B cell (primary cell): ENCODE measurements at regions not wholly inside any gene's neighbourhood (a gene's known extent, or its start where the extent isn't known, plus 50 kb on each side); places are given as distances from the start of the nearest gene placed in this dataset.

Experiments used
- ATAC-seq: fragments of 200-7000 bp; cut with Tn5 transposase; one replicate; pipeline ENCODE4 v1.10.0; 2021; ENCODE audit warnings: low read depth, mild to moderate bottlenecking, moderate number of reproducible peaks, moderate library complexity
- CTCF ChIA-PET: fragments of 350-600 bp; sonication (Branson Sonifier 250); formaldehyde crosslinking; loops from one replicate; lab custom pipeline; 2021; ENCODE audit warnings: antibody characterized with exemption, inconsistent platforms; lab: Charles Lee
- POLR2A ChIA-PET: fragments of 350-600 bp; sonication (Branson Sonifier 250); formaldehyde crosslinking; loops from one replicate; lab custom pipeline; 2021; ENCODE audit warnings: antibody characterized with exemption; lab: Charles Lee
- DNase-seq: peaks from one replicate; pipeline ENCODE4 v3.0.0; 2013
- H2AFZ ChIP-seq: 2 replicates; pipeline ENCODE4 v1.6.1; 2012; ENCODE audit warnings: mild to moderate bottlenecking, low read depth, low read length; ENCODE audit not compliant: insufficient read depth, poor library complexity, severe bottlenecking
- H3K27ac ChIP-seq, 2 donors: 1 replicate in 1 of 2; 2 replicates in 1 of 2; pipeline ENCODE4 v1.5.1; 2012 to 2013; ENCODE audit warnings: low read length in 2 of 2, mild to moderate bottlenecking in 2 of 2, moderate library complexity in 1 of 2
- H3K27me3 ChIP-seq, 4 experiments: fragments of 200-600 bp in 1 of 4; sonication (generic) in 1 of 4; replicated peaks in 1 of 4; 1 replicate in 2 of 4; 2 replicates in 2 of 4; pipeline versions ENCODE4 v1.6.1 to v1.7.0; 2013 to 2016; ENCODE audit warnings: low read length in 3 of 4, mild to moderate bottlenecking in 2 of 4, mixed read lengths in 1 of 4, moderate library complexity in 1 of 4; ENCODE audit not compliant: insufficient read depth in 4 of 4, control insufficient read depth in 3 of 4; ENCODE audit errors: control extremely low read depth in 1 of 4
- H3K36me3 ChIP-seq, 2 experiments: replicated peaks in 1 of 2; 1 replicate in 1 of 2; 2 replicates in 1 of 2; pipeline versions ENCODE4 v1.6.1 to v1.7.1; 2013; ENCODE audit warnings: low read length in 1 of 2; ENCODE audit not compliant: insufficient read depth in 2 of 2, control insufficient read depth in 1 of 2; ENCODE audit errors: control extremely low read depth in 1 of 2, extremely low read depth in 1 of 2
- H3K4me1 ChIP-seq, 2 donors: fragments of 200-600 bp in 1 of 2; sonication (generic) in 1 of 2; 1 replicate in 1 of 2; 2 replicates in 1 of 2; pipeline versions ENCODE4 v1.5.1 to v1.6.1; 2013 to 2017; ENCODE audit warnings: low read length in 2 of 2; ENCODE audit not compliant: control insufficient read depth in 2 of 2, insufficient read depth in 2 of 2
- H3K4me2 ChIP-seq: replicated peaks from 2 replicates; pipeline ENCODE3; 2012; ENCODE audit warnings: mild to moderate bottlenecking, low read depth, low read length; ENCODE audit not compliant: poor library complexity, severe bottlenecking
- H3K4me3 ChIP-seq, 5 experiments: fragments of 200-600 bp in 1 of 5; sonication (generic) in 1 of 5; 1 replicate in 3 of 5; 2 replicates in 2 of 5; pipeline versions ENCODE4 v1.5.1 to v1.7.0; 2011 to 2016; ENCODE audit warnings: low read length in 4 of 5, mild to moderate bottlenecking in 4 of 5, low read depth in 2 of 5, control low read depth in 1 of 5, moderate library complexity in 1 of 5; ENCODE audit not compliant: insufficient read depth in 1 of 5; ENCODE audit errors: control extremely low read depth in 1 of 5, extremely low read depth in 1 of 5
- H3K79me2 ChIP-seq: fragments of 200-600 bp; sonication (generic); one replicate; pipeline ENCODE4 v1.6.0; 2016; ENCODE audit warnings: low read length; ENCODE audit not compliant: control insufficient read depth, insufficient read depth
- H3K9ac ChIP-seq: fragments of 200-600 bp; sonication (generic); 2 replicates; pipeline ENCODE4 v1.6.1; 2017; ENCODE audit warnings: mild to moderate bottlenecking, low read length, moderate library complexity
- H3K9me3 ChIP-seq, 3 donors: one replicate each; pipeline versions ENCODE4 v1.6.1 to v1.7.1; 2013; ENCODE audit warnings: low read length in 2 of 3; ENCODE audit not compliant: control insufficient read depth in 2 of 3, insufficient read depth in 1 of 3; ENCODE audit errors: control extremely low read depth in 1 of 3
- H4K20me1 ChIP-seq: 2 replicates; pipeline ENCODE4 v1.6.0; 2012; ENCODE audit warnings: mild to moderate bottlenecking, low read length; ENCODE audit not compliant: insufficient read depth, control insufficient read depth, poor library complexity, severe bottlenecking
- H3K27ac Mint-ChIP-seq: one replicate; pipeline ENCODE4 v1.8.0; 2021; ENCODE audit warnings: mixed read lengths
- H3K27me3 Mint-ChIP-seq: one replicate; pipeline ENCODE4 v1.8.0; 2021; ENCODE audit warnings: mixed read lengths
- H3K4me1 Mint-ChIP-seq: one replicate; pipeline ENCODE4 v1.8.0; 2021; ENCODE audit warnings: mixed read lengths
- H3K4me3 Mint-ChIP-seq: one replicate; pipeline ENCODE4 v1.8.0; 2021; ENCODE audit warnings: mixed read lengths
- H3K9me3 Mint-ChIP-seq: one replicate; pipeline ENCODE4 v1.8.0; 2022; ENCODE audit warnings: mixed read lengths; ENCODE audit not compliant: insufficient read depth
- CTCF ChIP-seq: fragments of 200-600 bp; IDR thresholded peaks from one replicate; pipeline ENCODE4 v1.8.0; 2022; ENCODE audit warnings: antibody characterized with exemption, mild to moderate bottlenecking
- EZH2 ChIP-seq: IDR thresholded peaks from 2 replicates; pipeline ENCODE4 v1.6.1; 2012; ENCODE audit warnings: borderline replicate concordance, low read depth, mild to moderate bottlenecking, moderate library complexity, low read length; ENCODE audit not compliant: insufficient read depth, poor library complexity, severe bottlenecking
- intact Hi-C: fragments of 100-400 bp; cut with micrococcal nuclease; formaldehyde crosslinking; loops from one replicate; pipeline ENCODE4 v1.10.0; 2022

GRCh38 chr14:35921745-35922144, 95.6 kb downstream of the BRMS1L start:
- H2AFZ ChIP-seq, result no peak overlapping the region
- peaks cover 5% of the 10 kb centered on the region for H3K27me3 Mint-ChIP-seq
- intact Hi-C loops, result no loop called here

More at GRCh38 chr14:35921745-35922144, 95.6 kb downstream of the BRMS1L start:
- Mint-ChIP-seq H3K4me1 (no peaks in the 10 kb centered on the region), H3K27ac (no peak overlapping the region), H3K9me3 (peaks cover 4% of the 10 kb centered on the region), H3K4me3 (no peak overlapping the region)
- ATAC-seq (no peak), DNase-seq (no peak)
- CTCF ChIA-PET, result no interaction called here
- TF ChIP-seq EZH2 (no peak), CTCF (no peak)
- Histone ChIP-seq H3K36me3 (no peaks in the 10 kb centered on the region), H3K79me2 (no peaks in the 10 kb centered on the region), H3K4me1 (no peaks in the 10 kb centered on the region), H4K20me1 (no peaks in the 10 kb centered on the region), H3K9me3 (peaks cover 0 to 5% (median 0%) of the 10 kb centered on the region in 3 donors), H3K9ac (no peak overlapping the region), H3K4me2 (no peak overlapping the region), H3K27me3 (no peaks in the 10 kb centered on the region), H3K4me3 (no peak overlapping the region), H3K27ac (no peak overlapping the region)
- POLR2A ChIA-PET, result no interaction called here
